ENCODE measurements at regions not wholly inside any gene's neighbourhood (a gene's known extent, or its start where the extent isn't known, plus 50 kb on each side); places are given as distances from the start of the nearest gene placed in this dataset.

DNA sequence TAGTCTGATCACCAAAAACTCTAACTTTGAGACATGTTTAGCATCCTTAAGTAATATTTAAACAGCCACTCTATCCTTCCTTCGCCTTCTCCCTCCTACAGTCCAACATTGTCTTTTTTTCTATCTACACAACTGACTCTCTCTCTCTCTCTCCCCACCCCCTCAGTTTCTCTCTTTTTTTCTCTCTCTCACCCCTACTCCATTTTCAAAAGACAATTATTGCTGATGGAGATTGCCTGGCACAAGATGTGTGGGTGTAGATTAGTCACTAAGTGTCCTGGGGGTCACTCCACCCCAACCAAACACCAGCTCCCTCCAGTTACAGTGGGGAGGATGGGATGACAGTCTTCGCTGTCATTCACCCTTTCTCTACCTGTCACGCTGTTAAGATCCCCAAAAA lies 94.5 kb upstream of the NFIA start:
- no peak for DNase-seq (ENCODE audit: low read depth in 3 of 3)

- DNase-seq (ENCODE audit: low read depth in 3 of 3), result no peak
These were observed 98.1 kb upstream of the NFIA start for GRCh38 chr1:60984062-60984799.

GRCh38 chr1:60983701-60984061 lies 98.7 kb upstream of the NFIA start:
- no peak for DNase-seq (ENCODE audit: low read depth in 3 of 3)

DNA sequence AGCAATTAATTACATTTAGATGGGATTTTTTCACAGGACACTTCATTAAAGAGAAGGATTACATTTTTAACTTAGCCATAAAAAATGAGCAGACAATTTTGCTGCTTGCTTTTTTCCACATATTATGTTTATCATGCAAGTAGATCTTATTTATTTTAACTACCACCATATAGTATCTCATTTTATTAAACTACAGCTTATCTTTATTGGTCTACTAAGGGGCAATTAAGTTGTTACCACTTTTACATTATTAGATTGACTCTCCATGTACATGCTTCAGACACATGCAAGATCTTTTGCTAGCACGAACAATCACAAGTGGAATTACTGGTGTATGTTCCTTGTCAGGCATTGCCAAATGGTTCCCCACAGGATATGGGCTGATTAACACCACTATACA lies 99.8 kb upstream of the NFIA start:
- DNase-seq (ENCODE audit: low read depth in 3 of 3), result no peak

GRCh38 chr1:60981357-60981756 lies 101.0 kb upstream of the NFIA start:
- DNase-seq (ENCODE audit: low read depth in 3 of 3), result no peak

DNA sequence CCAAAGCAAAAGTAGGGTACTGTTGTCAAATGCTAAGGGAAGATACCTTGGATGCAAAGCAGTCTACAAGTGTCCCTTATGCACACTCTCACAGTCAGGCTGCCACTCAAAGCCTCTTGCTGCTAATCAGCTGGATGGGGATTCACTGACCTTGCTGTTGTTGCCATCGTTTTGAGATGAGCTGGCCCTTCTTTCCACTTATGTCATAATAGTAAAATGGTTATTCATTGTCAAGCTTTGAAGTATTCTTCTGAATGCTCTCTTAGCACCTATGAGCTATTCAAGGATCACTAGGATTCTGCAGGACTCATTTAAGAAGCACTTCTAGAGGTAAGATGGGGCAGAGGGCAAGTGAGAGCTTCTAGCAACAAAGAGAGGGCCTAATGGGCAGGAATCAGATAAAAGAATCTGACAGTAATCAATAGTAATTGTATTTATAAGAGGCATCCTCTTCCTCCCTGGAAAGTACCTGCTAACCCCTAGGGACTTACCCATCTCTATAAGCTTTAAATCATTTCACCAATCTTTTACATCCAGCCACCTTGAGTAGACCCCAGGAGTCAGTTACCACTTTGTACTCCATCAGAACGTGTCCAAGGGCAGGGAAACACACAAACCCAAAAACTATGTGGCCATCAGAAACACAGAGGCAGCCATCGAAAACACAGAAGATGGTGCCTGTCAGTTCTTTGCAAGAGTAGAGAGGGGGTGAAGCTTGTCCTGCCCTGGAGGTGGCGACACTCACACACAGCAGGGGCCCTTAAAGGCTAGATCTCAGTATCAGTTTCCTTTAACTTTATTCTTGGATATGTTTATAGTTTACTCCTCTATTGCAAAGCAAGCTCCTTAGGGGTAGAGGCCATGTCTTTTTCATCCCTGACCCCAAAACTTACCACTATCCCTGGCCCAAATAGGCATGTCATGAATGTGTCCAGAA lies 103.7 kb upstream of the NFIA start:
- DNase-seq (ENCODE audit: low read depth in 3 of 3), result no peak

DNA sequence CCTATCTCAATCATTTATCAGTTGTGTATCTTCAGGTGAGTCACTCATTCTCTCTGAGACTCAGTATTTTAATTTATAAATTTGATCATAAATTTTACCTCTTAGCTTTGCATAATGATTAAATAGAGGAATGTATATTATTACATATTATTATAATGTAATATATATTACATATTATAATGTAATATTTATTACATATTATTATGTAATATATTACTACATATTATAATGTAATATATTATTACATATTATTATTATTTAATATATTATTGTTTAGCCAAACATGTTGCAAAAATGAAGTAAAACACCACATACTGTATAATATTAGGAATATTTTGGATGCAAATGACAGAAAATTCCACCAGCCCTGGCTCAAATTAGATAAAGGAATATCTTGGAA lies 104.7 kb upstream of the NFIA start:
- DNase-seq (ENCODE audit: low read depth in 3 of 3), result no peak

GRCh38 chr1:60974524-60975372 lies 107.6 kb upstream of the NFIA start:
- no peak for DNase-seq (ENCODE audit: low read depth in 3 of 3)

DNA sequence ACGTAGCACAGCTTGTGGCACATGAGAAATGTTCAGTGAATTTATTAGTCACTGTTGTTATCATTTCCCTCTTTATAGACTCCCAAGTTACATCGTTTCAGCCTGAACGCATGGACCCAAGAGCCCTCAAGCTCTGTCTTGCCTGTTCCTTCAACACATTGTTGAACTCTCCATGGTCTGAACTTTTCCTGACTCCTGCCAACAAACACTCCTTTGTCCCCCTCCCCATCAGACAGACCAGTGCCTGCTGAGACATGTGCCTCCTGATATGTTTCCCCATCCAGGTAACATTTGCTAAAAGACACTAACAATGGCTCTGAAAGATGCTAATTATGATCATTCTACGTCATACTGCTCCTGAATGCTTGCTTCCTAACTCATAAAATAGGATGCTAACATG lies 108.7 kb upstream of the NFIA start:
- DNase-seq (ENCODE audit: low read depth in 3 of 3), result no peak

DNA sequence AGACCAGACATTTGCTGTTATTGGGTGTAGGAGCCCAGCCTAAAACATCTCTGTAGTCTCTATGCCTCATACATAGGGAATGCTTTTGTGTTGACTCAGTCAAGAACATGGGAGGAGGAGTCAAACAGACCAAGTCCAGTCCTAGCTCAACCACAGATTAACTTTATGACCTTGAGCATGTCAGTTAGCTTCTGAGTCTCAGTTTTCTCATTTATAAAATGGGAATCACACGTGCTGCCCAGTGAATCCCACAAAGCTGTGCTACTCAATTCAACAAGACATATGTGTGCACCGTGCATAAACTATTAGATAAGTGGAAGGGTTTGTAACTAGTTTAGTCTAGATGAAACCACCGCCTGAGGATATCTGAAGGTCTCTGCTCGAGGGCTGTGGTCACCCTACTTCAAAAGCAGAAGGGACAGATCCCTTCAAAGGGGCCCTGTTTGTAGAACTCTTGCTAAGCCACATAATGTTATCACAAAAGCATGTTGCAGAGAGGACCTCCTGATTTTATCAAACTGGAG lies 109.5 kb upstream of the NFIA start:
- no peak for DNase-seq (ENCODE audit: low read depth in 3 of 3)

- no peak for DNase-seq (ENCODE audit: low read depth in 3 of 3)
These were observed 111.0 kb upstream of the NFIA start for GRCh38 chr1:60971330-60971729.

DNA sequence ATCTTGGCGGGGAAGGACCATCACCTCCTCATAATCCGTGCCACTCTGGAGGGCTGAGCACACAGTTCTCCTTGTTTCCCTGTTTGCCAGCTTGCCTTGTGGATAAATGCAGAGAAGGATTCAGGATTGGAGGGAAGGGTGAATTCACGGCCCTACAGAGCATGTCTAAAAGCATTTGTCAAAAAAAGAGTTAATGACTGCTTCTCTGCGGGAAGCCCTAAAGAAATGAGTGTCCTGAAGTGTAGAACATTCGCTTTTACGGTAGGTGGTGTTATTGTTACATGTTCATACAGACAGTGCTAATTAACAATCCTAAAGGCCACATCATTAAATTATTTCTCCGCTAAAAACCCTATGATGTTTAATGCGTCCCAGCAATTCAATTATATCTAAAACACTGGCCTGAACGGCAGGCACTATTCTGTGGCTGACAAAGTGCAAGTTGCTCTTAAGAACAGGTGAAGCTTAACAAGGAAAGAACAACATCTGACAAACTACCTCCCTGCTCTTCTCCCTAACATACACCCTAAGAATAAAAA lies 112.3 kb upstream of the NFIA start:
- no peak for DNase-seq (ENCODE audit: low read depth in 3 of 3)

- DNase-seq (ENCODE audit: low read depth in 3 of 3), result no peak
These were observed 117.0 kb upstream of the NFIA start for GRCh38 chr1:60965280-60965854.

DNA sequence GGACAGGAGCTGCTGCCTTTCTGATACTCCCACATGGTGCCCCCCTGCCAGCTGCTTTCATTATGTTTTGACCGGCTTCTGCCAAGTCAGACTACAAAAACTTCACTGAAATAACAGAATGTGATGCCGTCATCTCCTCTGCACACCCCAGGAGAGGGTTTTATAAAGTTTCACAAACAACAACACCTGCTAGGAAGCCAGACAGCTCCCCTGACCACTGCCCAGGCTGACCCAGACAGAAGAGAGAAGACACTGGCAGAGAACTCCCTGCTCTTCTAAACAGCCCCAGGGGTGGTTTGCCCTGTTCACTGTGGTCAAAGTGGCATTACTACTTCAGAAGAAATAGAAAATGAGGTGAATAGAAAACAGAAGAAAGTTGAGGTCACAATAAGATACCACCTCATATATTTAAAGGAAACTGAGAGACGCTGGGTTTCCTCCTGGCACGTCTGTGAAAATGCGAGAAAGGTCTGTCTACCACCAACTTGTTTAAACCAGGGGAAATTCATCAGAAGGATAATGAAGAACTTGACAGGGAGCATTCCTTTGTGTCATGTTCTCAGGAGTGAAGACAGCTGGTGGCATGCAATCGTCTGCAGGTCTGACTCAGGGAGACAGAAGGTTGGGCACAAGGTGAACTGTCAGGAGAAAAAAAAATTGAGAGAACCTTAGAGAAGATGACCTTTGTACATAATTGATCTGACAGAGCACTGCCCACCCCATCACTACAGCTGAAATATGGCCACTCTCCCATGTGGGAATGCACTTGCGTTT lies 119.0 kb upstream of the NFIA start:
- no peak for DNase-seq (ENCODE audit: low read depth in 3 of 3)

DNA sequence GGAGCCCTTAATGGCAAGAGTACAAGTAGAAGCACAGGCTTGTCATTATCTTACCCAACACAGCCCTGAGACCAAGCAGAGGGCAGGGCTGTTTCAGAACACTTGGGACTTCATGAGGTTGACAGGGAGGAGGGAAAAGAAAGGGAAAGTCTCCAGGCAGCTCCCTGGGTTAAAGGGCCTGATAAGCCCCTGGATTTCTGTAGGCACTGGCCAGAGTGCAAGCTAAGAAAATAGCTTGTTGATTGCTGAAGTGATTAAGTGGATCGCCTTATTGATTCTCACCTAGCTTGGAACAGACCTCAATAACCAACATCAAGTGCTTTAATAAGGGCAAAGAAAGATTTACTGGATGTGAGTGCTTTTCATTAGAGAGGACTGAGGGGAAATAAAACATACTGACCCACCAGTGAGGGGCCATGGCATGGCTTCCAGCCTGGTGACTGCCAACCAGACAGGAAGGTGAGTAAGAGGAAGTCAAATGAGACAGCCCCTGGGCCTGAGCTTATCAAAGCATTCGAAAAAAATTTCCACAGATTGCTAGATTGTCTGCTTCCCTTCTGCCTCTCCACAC lies 121.4 kb upstream of the NFIA start:
- no peak for DNase-seq (ENCODE audit: low read depth in 3 of 3)

GRCh38 chr1:60959701-60960100 lies 122.7 kb upstream of the NFIA start:
- DNase-seq (ENCODE audit: low read depth in 3 of 3), result no peak

DNA sequence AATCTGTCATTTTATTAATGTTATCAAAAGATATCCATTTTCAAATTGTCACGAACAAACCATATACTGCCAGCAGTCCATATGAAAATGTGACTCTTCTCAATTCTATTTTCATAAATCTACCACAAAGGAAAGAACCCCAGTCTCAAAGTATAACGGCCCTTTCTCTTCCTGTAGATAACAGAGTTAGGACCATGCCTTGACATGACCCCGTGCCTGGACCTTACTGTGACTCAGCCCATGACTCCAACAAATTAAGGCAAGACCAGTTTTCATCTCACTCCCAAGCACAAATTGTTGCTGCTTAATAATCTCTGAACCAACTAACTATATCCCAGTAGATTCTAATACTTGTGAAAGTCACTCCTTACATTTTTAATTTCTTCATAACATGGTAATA lies 124.4 kb upstream of the NFIA start:
- no peak for DNase-seq (ENCODE audit: low read depth in 3 of 3)

DNA sequence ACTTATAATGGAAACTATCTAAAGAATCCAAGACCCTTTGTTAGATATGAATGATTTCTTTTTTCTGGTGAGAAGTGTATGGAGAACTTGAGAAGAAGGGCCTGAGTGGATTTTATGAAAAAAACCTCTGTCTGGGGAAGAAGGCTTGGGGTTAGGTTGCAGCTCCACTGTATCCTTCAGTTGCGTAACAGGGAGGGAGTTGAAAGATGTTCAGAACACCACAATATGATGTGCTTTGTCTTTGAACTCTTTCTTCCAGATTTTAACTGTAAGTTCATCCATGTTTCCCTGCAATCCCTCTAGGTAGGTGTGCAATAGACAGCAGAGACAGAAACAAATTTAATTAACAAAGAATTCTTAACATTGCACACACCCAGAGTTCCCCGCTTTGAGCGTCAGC lies 125.8 kb upstream of the NFIA start:
- no peak for DNase-seq (ENCODE audit: low read depth in 3 of 3)

DNA sequence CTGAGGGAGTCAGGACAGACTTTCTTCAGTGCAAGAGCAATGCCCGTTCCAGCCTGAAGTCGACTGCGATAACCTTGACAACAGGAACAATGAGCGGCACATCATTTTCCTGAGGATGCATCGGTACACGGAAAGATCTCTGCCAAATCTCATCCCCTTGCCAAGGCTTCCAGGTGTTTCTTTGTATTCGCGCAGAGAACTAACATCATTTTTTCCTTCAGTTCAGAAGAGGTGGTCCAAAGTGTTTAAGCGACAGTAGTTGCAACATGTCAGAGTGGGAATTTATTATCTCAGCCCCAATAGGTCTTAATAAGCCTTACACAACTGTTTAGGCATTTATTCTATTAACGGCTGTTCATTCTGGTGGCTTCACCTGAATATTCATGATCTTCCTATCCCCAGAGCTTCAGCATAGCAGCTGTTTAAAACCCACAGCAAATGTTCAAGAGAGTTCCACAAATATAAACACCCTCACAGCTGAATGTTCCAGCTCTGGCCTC lies 129.7 kb upstream of the NFIA start:
- no peak for DNase-seq (ENCODE audit: low read depth in 3 of 3)

Measured in stimulated activated CD4-positive, alpha-beta T cell treated with anti-CD3 and anti-CD28 coated beads, TNF-alpha, amount 100 ng/mL, for 48 hours (primary cell).